T-helper 17 cell (primary cell): ENCODE measurements at regions not wholly inside any gene's neighbourhood (a gene's known extent, or its start where the extent isn't known, plus 50 kb on each side); places are given as distances from the start of the nearest gene placed in this dataset.
A peak's percentile ranks its signal among the peaks of the same experiment; 100 is the strongest.
"Not testable (repeated sequence)": the region's sequence is repeated elsewhere in the genome, so short reads cannot be mapped to it uniquely, and the experiment has no call there.

Experiments
- ATAC-seq: fragments of 150-1000 bp; cut with Tn5 transposase; 2 replicates; pipeline ENCODE4 v1.10.0; 2021; ENCODE audit warnings: mild to moderate bottlenecking, moderate library complexity
- DNase-seq, 3 donors: peaks; one replicate each; pipeline versions ENCODE4 v3.0.0 to v3.0.0-alpha.2; 2020 to 2021
- H3K9me3 ChIP-seq: one replicate; pipeline ENCODE4 v1.7.0; 2013; ENCODE audit warnings: low read length, mild to moderate bottlenecking; ENCODE audit not compliant: control insufficient read depth, poor library complexity, severe bottlenecking
- H3K27ac Mint-ChIP-seq: one replicate; pipeline ENCODE4 v1.8.0; 2022; ENCODE audit warnings: mild to moderate bottlenecking, moderate library complexity, mixed read lengths
- H3K27me3 Mint-ChIP-seq: one replicate; pipeline ENCODE4 v1.8.0; 2022; ENCODE audit warnings: mixed read lengths
- H3K36me3 Mint-ChIP-seq: one replicate; pipeline ENCODE4 v1.8.0; 2022; ENCODE audit warnings: low read depth, mixed read lengths
- H3K4me1 Mint-ChIP-seq: one replicate; pipeline ENCODE4 v1.8.0; 2022; ENCODE audit warnings: mild to moderate bottlenecking, mixed read lengths
- H3K4me3 Mint-ChIP-seq: one replicate; pipeline ENCODE4 v1.8.0; 2022; ENCODE audit warnings: mild to moderate bottlenecking, moderate library complexity, mixed read lengths

GRCh38 chr9:3742586-3742985 is 216.8 kb upstream of the RFX3 start:
- DNase-seq, result no peak
- Mint-ChIP-seq H3K36me3 (no peaks in the 10 kb centered on the region), H3K27me3 (peaks cover 10% of the 10 kb centered on the region), H3K4me3 (no peak overlapping the region), H3K27ac (no peak overlapping the region), H3K4me1 (no peaks in the 10 kb centered on the region)
- no peaks in the 10 kb centered on the region for H3K9me3 ChIP-seq
- no peak for ATAC-seq

- Mint-ChIP-seq H3K36me3 (no peaks in the 10 kb centered on the region), H3K27ac (no peak overlapping the region), H3K4me1 (no peaks in the 10 kb centered on the region)
These were observed 215.9 kb upstream of the RFX3 start for GRCh38 chr9:3741729-3742128.

GRCh38 chr9:3740690-3741419 is 215.1 kb upstream of the RFX3 start:
- DNase-seq (no peak), ATAC-seq (no peak)
- H3K9me3 ChIP-seq, result no peaks in the 10 kb centered on the region
- no peak overlapping the region for H3K27ac Mint-ChIP-seq
- no peak overlapping the region for H3K4me3 Mint-ChIP-seq
- peaks cover 10% of the 10 kb centered on the region for H3K27me3 Mint-ChIP-seq
- no peaks in the 10 kb centered on the region for H3K36me3 Mint-ChIP-seq
- no peaks in the 10 kb centered on the region for H3K4me1 Mint-ChIP-seq

More at GRCh38 chr9:3741729-3742128, 215.9 kb upstream of the RFX3 start:
- ATAC-seq, result no peak
- no peaks in the 10 kb centered on the region for H3K9me3 ChIP-seq
- Mint-ChIP-seq H3K27me3 (peaks cover 10% of the 10 kb centered on the region), H3K4me3 (no peak overlapping the region)
- DNase-seq, result no peak

GRCh38 chr9:3736161-3736560 is 210.4 kb upstream of the RFX3 start:
- no peaks in the 10 kb centered on the region for H3K9me3 ChIP-seq
- Mint-ChIP-seq H3K27me3 (no peaks in the 10 kb centered on the region), H3K4me1 (peaks cover 2% of the 10 kb centered on the region), H3K4me3 (no peak overlapping the region), H3K27ac (no peak overlapping the region), H3K36me3 (no peaks in the 10 kb centered on the region)
- DNase-seq, result no peak
- no peak for ATAC-seq

GRCh38 chr9:3735251-3735650 is 209.4 kb upstream of the RFX3 start:
- H3K27ac Mint-ChIP-seq, result no peak overlapping the region

GRCh38 chr9:3733527-3734262 is 207.9 kb upstream of the RFX3 start:
- not testable (repeated sequence) for H3K27ac Mint-ChIP-seq, ATAC-seq, H3K36me3 Mint-ChIP-seq, H3K9me3 ChIP-seq, DNase-seq, H3K27me3 Mint-ChIP-seq, H3K4me1 Mint-ChIP-seq, H3K4me3 Mint-ChIP-seq

More at GRCh38 chr9:3735251-3735650, 209.4 kb upstream of the RFX3 start:
- no peak for DNase-seq
- ATAC-seq, result no peak
- H3K36me3 Mint-ChIP-seq, result no peaks in the 10 kb centered on the region
- H3K4me1 Mint-ChIP-seq, result peaks cover 6% of the 10 kb centered on the region
- no peaks in the 10 kb centered on the region for H3K9me3 ChIP-seq
- no peaks in the 10 kb centered on the region for H3K27me3 Mint-ChIP-seq
- no peak overlapping the region for H3K4me3 Mint-ChIP-seq

GRCh38 chr9:3733039-3733408 is 207.2 kb upstream of the RFX3 start:
- no peak overlapping the region for H3K27ac Mint-ChIP-seq
- no peaks in the 10 kb centered on the region for H3K9me3 ChIP-seq

GRCh38 chr9:3732077-3733038 is 206.6 kb upstream of the RFX3 start:
- H3K4me3 Mint-ChIP-seq, result peak overlapping the region; percentile 33
- peak; percentile 94 for ATAC-seq
- peaks cover 9% of the 10 kb centered on the region for H3K4me1 Mint-ChIP-seq
- H3K36me3 Mint-ChIP-seq, result no peaks in the 10 kb centered on the region
- no peak overlapping the region for H3K27ac Mint-ChIP-seq
- H3K27me3 Mint-ChIP-seq, result no peaks in the 10 kb centered on the region
- no peak for DNase-seq
- no peaks in the 10 kb centered on the region for H3K9me3 ChIP-seq

More at GRCh38 chr9:3733039-3733408, 207.2 kb upstream of the RFX3 start:
- Mint-ChIP-seq H3K36me3 (no peaks in the 10 kb centered on the region), H3K4me3 (no peak overlapping the region), H3K27me3 (no peaks in the 10 kb centered on the region), H3K4me1 (peaks cover 9% of the 10 kb centered on the region)
- ATAC-seq, result no peak
- no peak for DNase-seq

- Mint-ChIP-seq H3K4me1 (peaks cover 9% of the 10 kb centered on the region), H3K27me3 (no peaks in the 10 kb centered on the region), H3K27ac (peak overlapping the region; percentile 62), H3K4me3 (no peak overlapping the region), H3K36me3 (no peaks in the 10 kb centered on the region)
- DNase-seq, result no peak
- no peaks in the 10 kb centered on the region for H3K9me3 ChIP-seq
- no peak for ATAC-seq
These were observed 204.7 kb upstream of the RFX3 start for GRCh38 chr9:3730511-3730922.

GRCh38 chr9:3721096-3721495 is 195.3 kb upstream of the RFX3 start:
- DNase-seq, result no peak
- H3K4me3 Mint-ChIP-seq, result no peak overlapping the region
- H3K36me3 Mint-ChIP-seq, result peaks cover 3% of the 10 kb centered on the region
- no peaks in the 10 kb centered on the region for H3K9me3 ChIP-seq
- H3K4me1 Mint-ChIP-seq, result no peaks in the 10 kb centered on the region
- H3K27ac Mint-ChIP-seq, result no peak overlapping the region
- ATAC-seq, result no peak
- no peaks in the 10 kb centered on the region for H3K27me3 Mint-ChIP-seq

GRCh38 chr9:3719286-3719685 is 193.5 kb upstream of the RFX3 start:
- peaks cover 3% of the 10 kb centered on the region for H3K36me3 Mint-ChIP-seq
- no peak for DNase-seq
- no peak for ATAC-seq
- no peaks in the 10 kb centered on the region for H3K4me1 Mint-ChIP-seq
- H3K27me3 Mint-ChIP-seq, result no peaks in the 10 kb centered on the region
- no peak overlapping the region for H3K4me3 Mint-ChIP-seq
- no peak overlapping the region for H3K27ac Mint-ChIP-seq
- no peaks in the 10 kb centered on the region for H3K9me3 ChIP-seq

- no peak overlapping the region for H3K4me3 Mint-ChIP-seq
- no peak for DNase-seq
- no peaks in the 10 kb centered on the region for H3K4me1 Mint-ChIP-seq
- H3K36me3 Mint-ChIP-seq, result peaks cover 4% of the 10 kb centered on the region
- no peaks in the 10 kb centered on the region for H3K27me3 Mint-ChIP-seq
- no peak for ATAC-seq
- no peak overlapping the region for H3K27ac Mint-ChIP-seq
- H3K9me3 ChIP-seq, result no peaks in the 10 kb centered on the region
These were observed 190.6 kb upstream of the RFX3 start for GRCh38 chr9:3716415-3716814.

- H3K27me3 Mint-ChIP-seq, result peaks cover 15% of the 10 kb centered on the region
These were observed 182.9 kb upstream of the RFX3 start for GRCh38 chr9:3708751-3709150.

More at GRCh38 chr9:3708751-3709150, 182.9 kb upstream of the RFX3 start:
- H3K27ac Mint-ChIP-seq, result no peak overlapping the region
- ATAC-seq (no peak), DNase-seq (no peak)
- peaks cover 2% of the 10 kb centered on the region for H3K36me3 Mint-ChIP-seq
- H3K4me3 Mint-ChIP-seq, result no peak overlapping the region
- H3K9me3 ChIP-seq, result no peaks in the 10 kb centered on the region
- no peaks in the 10 kb centered on the region for H3K4me1 Mint-ChIP-seq
